Smooth muscle cell (in vitro differentiated cells): ENCODE measurements at regions not wholly inside any gene's neighbourhood (a gene's known extent, or its start where the extent isn't known, plus 50 kb on each side); places are given as distances from the start of the nearest gene placed in this dataset.
A peak's percentile ranks its signal among the peaks of the same experiment; 100 is the strongest.

Experiments used
- DNase-seq: peaks from one replicate; lab custom pipeline; 2025; ENCODE audit not compliant: unreplicated experiment; lab: John Stamatoyannopoulos, UW
- H2AFZ ChIP-seq: fragments of 200-600 bp; sonication (generic); 2 replicates; pipeline ENCODE4 v1.6.0; 2016; ENCODE audit warnings: antibody characterized with exemption, low read depth, mild to moderate bottlenecking
- H3F3A ChIP-seq: fragments of 200-600 bp; sonication (generic); 2 replicates; pipeline ENCODE4 v1.6.0; 2017; ENCODE audit warnings: antibody characterized with exemption, low read depth
- H3K27ac ChIP-seq: fragments of 200-600 bp; sonication (generic); 2 replicates; pipeline ENCODE4 v1.5.1; 2016; ENCODE audit warnings: low read depth, mild to moderate bottlenecking
- H3K27me3 ChIP-seq: fragments of 200-600 bp; sonication (generic); 2 replicates; pipeline ENCODE4 v1.6.1; 2016; ENCODE audit warnings: low read depth, mild to moderate bottlenecking
- H3K36me3 ChIP-seq: fragments of 200-600 bp; sonication (generic); 2 replicates; pipeline ENCODE4 v1.5.1; 2016; ENCODE audit warnings: low read depth
- H3K4me1 ChIP-seq: fragments of 200-600 bp; sonication (generic); 2 replicates; pipeline ENCODE4 v1.5.1; 2016; ENCODE audit warnings: low read depth
- H3K4me2 ChIP-seq: fragments of 200-600 bp; sonication (generic); 2 replicates; pipeline ENCODE4 v1.6.0; 2016; ENCODE audit warnings: mild to moderate bottlenecking
- H3K4me3 ChIP-seq: fragments of 200-600 bp; sonication (generic); 2 replicates; pipeline ENCODE4 v1.5.1; 2016; ENCODE audit warnings: mild to moderate bottlenecking
- H3K79me2 ChIP-seq: fragments of 200-600 bp; sonication (generic); 2 replicates; pipeline ENCODE4 v1.6.0; 2016; ENCODE audit warnings: low read depth, mild to moderate bottlenecking
- H3K9ac ChIP-seq: fragments of 200-600 bp; sonication (generic); 2 replicates; pipeline ENCODE4 v1.6.0; 2016; ENCODE audit warnings: low read depth
- H3K9me3 ChIP-seq: fragments of 200-600 bp; sonication (generic); replicated peaks from 2 replicates; pipeline ENCODE4 v1.5.1; 2016; ENCODE audit warnings: low read depth
- H4K20me1 ChIP-seq: fragments of 200-600 bp; sonication (generic); 2 replicates; pipeline ENCODE4 v1.6.0; 2016; ENCODE audit warnings: low read depth
- WGBS: methylation state at CpG from one replicate; pipeline ENCODE4 v1.1.7; 2016; ENCODE audit warnings: low lambda C conversion rate; 5-methylcytosine and 5-hydroxymethylcytosine counted together
- TF ChIP-seq, protein P1 (sequence below): fragments of 200-600 bp; sonication (generic); IDR thresholded peaks from 2 replicates; pipeline ENCODE4 v1.5.1; 2017; ENCODE audit warnings: borderline replicate concordance, mild to moderate bottlenecking, antibody characterized with exemption; ENCODE audit not compliant: insufficient read depth, poor library complexity, severe bottlenecking

DNA sequence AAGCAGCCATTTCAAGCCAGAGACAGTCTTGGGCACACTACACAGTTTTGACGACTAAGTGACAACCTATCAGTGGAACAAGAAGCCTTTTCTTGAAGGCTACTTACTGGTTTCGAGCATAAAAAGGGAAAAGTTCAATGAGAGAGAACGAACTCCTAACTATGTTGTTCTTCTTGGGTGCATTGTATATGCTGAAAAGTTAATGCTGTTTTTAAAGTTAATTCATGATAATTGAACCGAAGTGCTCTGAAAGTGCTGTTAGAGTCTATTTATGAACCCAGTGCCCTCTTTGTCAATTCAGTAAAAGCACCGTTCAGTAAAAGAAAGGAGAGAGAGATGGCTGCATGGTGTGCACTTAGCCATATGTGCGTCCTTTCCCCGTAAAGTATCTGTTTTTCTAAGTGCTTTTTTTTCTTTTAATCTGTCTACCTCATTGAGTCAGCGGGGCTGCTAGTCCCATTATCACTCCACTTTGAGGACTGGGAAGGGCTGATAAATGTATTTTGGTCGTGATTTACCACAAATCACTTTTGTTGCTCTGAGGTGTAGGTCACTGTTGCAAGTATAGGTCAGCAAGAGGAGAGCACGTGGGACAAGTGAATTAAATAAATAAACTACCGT is 380.7 kb upstream of the GOLIM4 start:
- no peaks in the 10 kb centered on the region for H3F3A ChIP-seq
- H3K9ac ChIP-seq = no peak overlapping the region
- H3K4me2 ChIP-seq = peak overlapping the region; percentile 4
- no peak overlapping the region for H2AFZ ChIP-seq
- peaks cover 5% of the 10 kb centered on the region for H3K4me1 ChIP-seq
- no peak overlapping the region for H3K4me3 ChIP-seq
- H3K9me3 ChIP-seq = no peaks in the 10 kb centered on the region
- no peak overlapping the region for H3K27ac ChIP-seq
- no peaks in the 10 kb centered on the region for H4K20me1 ChIP-seq
- 55% methylated on average over 11 of the region's 11 CpGs for WGBS
- TF ChIP-seq, protein P1, sequence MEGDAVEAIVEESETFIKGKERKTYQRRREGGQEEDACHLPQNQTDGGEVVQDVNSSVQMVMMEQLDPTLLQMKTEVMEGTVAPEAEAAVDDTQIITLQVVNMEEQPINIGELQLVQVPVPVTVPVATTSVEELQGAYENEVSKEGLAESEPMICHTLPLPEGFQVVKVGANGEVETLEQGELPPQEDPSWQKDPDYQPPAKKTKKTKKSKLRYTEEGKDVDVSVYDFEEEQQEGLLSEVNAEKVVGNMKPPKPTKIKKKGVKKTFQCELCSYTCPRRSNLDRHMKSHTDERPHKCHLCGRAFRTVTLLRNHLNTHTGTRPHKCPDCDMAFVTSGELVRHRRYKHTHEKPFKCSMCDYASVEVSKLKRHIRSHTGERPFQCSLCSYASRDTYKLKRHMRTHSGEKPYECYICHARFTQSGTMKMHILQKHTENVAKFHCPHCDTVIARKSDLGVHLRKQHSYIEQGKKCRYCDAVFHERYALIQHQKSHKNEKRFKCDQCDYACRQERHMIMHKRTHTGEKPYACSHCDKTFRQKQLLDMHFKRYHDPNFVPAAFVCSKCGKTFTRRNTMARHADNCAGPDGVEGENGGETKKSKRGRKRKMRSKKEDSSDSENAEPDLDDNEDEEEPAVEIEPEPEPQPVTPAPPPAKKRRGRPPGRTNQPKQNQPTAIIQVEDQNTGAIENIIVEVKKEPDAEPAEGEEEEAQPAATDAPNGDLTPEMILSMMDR = no peak
- H3K79me2 ChIP-seq = no peaks in the 10 kb centered on the region
- DNase-seq = no peak
- no peaks in the 10 kb centered on the region for H3K36me3 ChIP-seq
- no peaks in the 10 kb centered on the region for H3K27me3 ChIP-seq

- H3K36me3 ChIP-seq = no peaks in the 10 kb centered on the region
- no peak overlapping the region for H2AFZ ChIP-seq
These were observed 380.0 kb upstream of the GOLIM4 start for GRCh38 chr3:168475704-168476103.

DNA sequence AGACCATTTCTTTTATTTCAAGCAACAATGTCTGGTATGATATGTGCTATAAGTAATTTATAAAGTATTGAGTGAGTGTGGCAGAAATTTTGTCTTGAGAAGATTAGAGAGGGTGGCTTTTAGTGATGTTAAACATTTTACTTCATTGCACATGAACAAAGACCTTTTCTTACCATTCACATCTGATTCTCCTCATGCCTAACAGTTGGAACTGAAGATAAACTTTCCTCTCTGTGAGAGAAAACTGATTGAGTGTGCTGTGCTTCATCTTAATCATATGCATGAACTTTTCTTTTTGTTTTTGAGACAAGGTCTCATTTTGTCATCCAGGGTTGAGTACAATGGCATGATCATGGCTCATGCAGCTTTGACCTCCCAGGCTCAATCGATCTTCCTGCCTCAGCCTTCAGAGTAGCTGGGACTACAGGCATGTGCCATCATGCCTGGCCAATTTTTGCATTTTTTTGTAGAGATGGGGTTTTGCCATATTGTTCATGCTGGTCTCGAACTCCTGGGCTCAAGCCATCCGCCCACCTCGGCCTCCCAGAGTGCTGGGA is 377.7 kb upstream of the GOLIM4 start:
- no peak overlapping the region for H3K4me3 ChIP-seq
- no peak overlapping the region for H2AFZ ChIP-seq
- no peaks in the 10 kb centered on the region for H3K9me3 ChIP-seq
- WGBS = 95% methylated on average over 4 of the region's 4 CpGs
- peaks cover 5% of the 10 kb centered on the region for H3K4me1 ChIP-seq
- H3K36me3 ChIP-seq = no peaks in the 10 kb centered on the region
- no peak overlapping the region for H3K9ac ChIP-seq
- H3K4me2 ChIP-seq = no peak overlapping the region
- DNase-seq = no peak
- no peak overlapping the region for H3K27ac ChIP-seq
- H3K27me3 ChIP-seq = no peaks in the 10 kb centered on the region
- TF ChIP-seq, protein P1 = no peak
- H4K20me1 ChIP-seq = no peaks in the 10 kb centered on the region
- H3F3A ChIP-seq = no peaks in the 10 kb centered on the region
- no peaks in the 10 kb centered on the region for H3K79me2 ChIP-seq

More at GRCh38 chr3:168475704-168476103, 380.0 kb upstream of the GOLIM4 start:
- DNase-seq = no peak
- Histone ChIP-seq H4K20me1 (no peaks in the 10 kb centered on the region), H3K9me3 (no peaks in the 10 kb centered on the region), H3K4me1 (peaks cover 5% of the 10 kb centered on the region), H3K4me2 (no peak overlapping the region), H3K4me3 (no peak overlapping the region), H3K27ac (no peak overlapping the region), H3K79me2 (no peaks in the 10 kb centered on the region), H3K27me3 (no peaks in the 10 kb centered on the region), H3F3A (no peaks in the 10 kb centered on the region), H3K9ac (no peak overlapping the region)
- 88% methylated on average over 1 of the region's 1 CpG for WGBS
- TF ChIP-seq, protein P1 = no peak

GRCh38 chr3:168472783-168473182 is 377.1 kb upstream of the GOLIM4 start:
- no peaks in the 10 kb centered on the region for H4K20me1 ChIP-seq
- H3K36me3 ChIP-seq = no peaks in the 10 kb centered on the region
- H2AFZ ChIP-seq = no peak overlapping the region
- no peaks in the 10 kb centered on the region for H3K79me2 ChIP-seq
- H3K4me2 ChIP-seq = no peak overlapping the region
- TF ChIP-seq, protein P1 = no peak
- H3K9me3 ChIP-seq = no peaks in the 10 kb centered on the region
- no peak overlapping the region for H3K9ac ChIP-seq
- H3K27me3 ChIP-seq = no peaks in the 10 kb centered on the region
- no peak overlapping the region for H3K27ac ChIP-seq
- H3K4me1 ChIP-seq = peaks cover 5% of the 10 kb centered on the region
- no peaks in the 10 kb centered on the region for H3F3A ChIP-seq
- no peak overlapping the region for H3K4me3 ChIP-seq
- DNase-seq = no peak
